HG03442 (cell line): ENCODE measurements at regions not wholly inside any gene's neighbourhood (a gene's known extent, or its start where the extent isn't known, plus 50 kb on each side); places are given as distances from the start of the nearest gene placed in this dataset.

Experiments
- ATAC-seq: cut with Tn5 transposase; IDR thresholded peaks from one replicate; pipeline ENCODE4 v1.9.1; 2021; ENCODE audit warnings: mild to moderate bottlenecking, moderate library complexity; ENCODE audit not compliant: unreplicated experiment

DNA sequence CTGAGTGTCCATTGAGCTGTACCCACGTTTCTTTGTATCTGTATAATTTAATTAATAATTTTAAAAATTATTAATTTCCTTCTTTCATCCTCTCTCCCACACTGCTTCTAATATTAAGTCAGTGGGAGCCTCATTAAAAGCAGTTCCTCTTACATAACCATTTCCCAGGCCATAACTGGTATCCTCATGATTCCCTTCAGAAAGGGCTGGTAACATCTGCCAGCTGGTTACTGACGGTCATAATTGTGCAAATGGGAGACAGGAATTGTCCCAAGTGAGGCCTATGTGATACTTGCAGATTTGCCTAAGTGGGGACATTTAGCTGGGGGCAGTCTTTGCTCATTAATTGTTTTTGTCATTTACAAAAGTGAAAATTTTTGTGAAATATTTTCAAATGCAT lies 69.0 kb upstream of the SPAG17 start:
- ATAC-seq, result no peak

DNA sequence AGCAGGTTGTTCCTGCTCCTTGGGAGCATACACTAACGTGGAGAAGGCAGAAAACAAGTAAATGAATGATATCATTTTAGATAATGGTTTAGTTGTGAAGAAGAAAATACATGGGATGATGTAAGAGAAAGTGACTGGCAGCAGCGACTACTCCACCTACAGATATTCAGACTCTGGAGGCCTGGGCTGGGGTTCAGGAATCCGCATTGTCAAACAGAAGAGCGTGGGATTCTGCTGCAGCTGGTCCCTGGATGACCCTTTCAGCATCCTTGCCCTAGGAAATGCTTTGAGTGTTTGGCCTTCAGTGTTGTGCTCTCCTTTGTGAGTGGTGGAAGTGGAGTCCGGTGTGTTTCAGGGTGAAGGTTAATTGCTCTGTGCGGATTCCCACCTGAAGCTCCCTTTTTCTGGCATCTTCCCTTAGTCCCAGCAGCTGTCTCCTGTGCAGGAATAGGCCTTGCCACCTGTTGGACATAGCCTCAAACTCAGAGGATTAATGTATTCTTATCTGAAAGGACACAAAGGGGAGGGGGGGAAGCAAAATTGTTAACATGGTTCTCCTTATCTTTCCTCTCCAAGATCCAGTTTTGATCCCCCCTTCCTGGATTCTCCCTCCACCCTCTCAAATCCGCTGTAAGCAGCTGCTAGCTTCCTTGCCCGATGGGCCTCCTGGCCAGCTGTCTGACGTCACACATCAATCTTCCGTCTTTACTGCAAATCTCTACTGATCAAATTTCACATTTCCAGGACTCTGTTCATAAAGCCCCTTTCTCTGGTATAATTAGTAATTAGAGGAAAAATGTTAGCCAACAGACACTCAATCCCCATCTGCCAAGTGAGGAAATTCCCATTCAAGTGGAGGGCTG lies 68.3 kb upstream of the SPAG17 start:
- no peak for ATAC-seq

DNA sequence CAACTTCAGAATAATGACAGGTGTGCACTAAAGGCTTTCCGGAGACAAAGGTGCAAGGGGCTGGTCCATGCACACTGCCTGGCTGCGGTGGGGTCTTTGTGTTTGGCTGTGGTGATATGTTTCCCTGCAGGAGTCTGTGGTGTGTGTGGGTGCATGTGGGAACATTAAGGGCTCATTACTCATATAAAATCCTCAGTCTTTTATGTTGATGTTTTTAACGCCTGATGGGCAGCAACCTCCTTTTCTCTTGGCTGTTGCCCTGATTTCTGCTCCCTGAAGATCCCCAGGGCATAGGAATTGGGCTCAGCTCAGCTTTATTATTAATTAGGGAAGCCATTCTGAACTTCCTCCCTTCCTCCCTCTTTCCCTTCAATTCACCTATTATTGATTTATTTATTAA lies 67.6 kb upstream of the SPAG17 start:
- no peak for ATAC-seq

DNA sequence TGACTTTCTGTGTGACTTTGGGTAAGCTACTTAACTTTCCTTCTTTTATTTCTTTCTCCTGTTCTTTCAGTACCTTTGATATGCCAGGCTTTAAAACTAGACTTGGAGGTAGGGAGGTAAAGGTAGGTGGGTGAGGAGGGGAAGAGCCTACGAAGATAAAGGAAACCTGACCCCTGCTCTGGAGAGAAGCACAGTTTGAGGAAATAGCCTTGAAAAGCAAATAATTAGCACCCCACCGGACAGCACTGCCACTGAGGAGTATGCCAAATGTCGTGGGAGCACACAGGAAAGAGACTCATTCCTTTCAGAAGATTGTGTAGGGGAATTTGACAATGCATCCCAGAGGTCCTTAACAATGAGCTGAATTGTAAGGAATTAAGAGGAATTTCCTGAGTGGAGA lies 65.2 kb upstream of the SPAG17 start:
- no peak for ATAC-seq

DNA sequence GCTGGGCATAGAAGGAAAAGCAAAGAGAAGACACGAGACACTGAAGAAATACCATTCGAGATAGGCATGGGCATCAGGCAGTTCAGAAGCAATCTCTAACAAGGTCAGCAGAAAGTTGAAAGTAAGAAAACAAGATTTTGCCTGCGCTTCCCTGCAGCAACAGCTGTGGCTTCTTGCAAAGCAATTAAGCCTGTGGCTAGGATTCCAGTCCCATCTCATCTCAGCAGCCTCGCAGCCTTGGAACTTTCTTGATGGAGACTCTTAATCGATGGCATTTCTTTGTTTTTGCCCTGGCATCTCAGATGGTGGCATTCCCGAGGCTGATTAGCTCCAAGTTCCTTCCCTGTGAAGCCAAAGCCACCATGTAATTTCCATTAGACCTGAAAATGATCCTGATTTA lies 64.6 kb upstream of the SPAG17 start:
- no peak for ATAC-seq

DNA sequence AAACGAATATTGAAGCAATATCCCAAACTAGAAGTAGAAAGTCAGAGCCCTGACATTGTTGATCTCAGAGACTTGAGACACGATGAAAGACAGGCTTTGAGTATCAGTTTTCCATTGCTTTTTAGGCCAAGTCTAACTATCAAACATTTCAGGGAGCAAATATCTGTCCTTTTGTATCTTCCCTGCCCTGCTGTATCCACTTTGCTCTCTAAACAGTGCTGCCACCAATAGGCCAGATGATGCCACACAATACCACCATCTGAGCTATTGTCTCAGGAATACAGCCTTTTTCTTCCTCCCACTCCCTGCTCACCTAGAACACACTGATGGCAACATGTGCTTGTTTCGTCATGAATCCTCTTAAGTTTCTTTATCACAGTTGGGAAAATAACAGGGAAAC lies 62.6 kb upstream of the SPAG17 start:
- no peak for ATAC-seq

DNA sequence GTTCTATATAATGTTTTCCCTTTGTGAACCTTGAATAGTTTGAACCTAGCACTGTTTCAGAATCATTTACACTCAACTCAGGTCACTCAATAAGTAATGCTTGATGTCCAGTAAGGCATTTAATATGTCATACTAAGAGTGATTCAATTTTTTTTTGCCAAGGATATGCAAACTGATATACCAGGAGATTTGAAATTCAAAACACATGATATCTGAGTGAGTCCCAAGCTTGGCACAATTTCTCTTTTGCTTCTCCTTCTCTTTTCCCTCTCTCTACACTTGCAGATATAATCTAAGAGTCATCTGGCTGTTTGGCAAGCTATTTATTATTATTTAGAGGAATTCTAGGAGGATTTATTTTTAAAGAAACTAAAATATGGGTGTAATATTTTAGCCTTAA lies 61.6 kb upstream of the SPAG17 start:
- ATAC-seq, result no peak

DNA sequence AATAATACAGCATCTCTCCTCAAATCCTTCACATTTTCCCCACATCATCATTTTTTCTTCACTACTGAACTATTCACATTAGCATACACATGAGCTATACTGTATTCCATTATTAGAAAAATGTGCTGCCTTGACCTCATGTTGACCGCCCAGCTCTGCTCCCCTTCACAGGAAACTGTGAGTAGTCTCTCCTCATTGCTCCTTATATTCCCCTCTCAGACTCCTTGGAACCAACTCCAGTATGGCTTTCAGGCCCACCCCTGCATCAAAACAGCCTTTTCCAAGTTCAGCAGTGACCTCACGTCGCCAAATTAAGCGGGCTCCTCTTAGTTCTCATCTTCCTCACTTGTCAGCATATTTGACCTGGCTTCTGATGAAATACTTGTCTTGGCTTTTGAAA lies 59.2 kb upstream of the SPAG17 start:
- no peak for ATAC-seq

DNA sequence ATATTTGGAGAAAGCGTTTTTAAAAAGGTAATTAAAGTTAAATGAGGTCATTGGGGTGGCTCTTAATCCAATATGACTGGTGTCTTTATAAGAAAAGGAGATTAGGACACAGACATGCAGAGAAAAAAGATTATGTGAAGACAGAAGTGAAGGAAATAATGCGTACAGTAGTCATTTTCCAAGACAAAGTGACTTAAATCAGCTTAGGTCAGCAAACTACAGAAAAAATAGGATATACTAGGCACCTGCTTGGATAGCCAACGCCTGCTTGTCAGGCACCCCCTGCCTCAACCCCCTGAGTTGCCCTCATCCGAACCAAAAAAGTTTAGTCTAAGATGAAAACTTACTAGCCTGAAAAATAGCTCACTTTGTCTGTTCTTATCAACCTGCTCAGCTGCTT lies 58.2 kb upstream of the SPAG17 start:
- no peak for ATAC-seq
